B cell (primary cell): ENCODE measurements at regions not wholly inside any gene's neighbourhood (a gene's known extent, or its start where the extent isn't known, plus 50 kb on each side); places are given as distances from the start of the nearest gene placed in this dataset.

Experiments
- ATAC-seq: fragments of 200-7000 bp; cut with Tn5 transposase; one replicate; pipeline ENCODE4 v1.10.0; 2021; ENCODE audit warnings: low read depth, mild to moderate bottlenecking, moderate number of reproducible peaks, moderate library complexity
- CTCF ChIA-PET: fragments of 350-600 bp; sonication (Branson Sonifier 250); formaldehyde crosslinking; loops from one replicate; lab custom pipeline; 2021; ENCODE audit warnings: antibody characterized with exemption, inconsistent platforms; lab: Charles Lee
- POLR2A ChIA-PET: fragments of 350-600 bp; sonication (Branson Sonifier 250); formaldehyde crosslinking; loops from one replicate; lab custom pipeline; 2021; ENCODE audit warnings: antibody characterized with exemption; lab: Charles Lee
- DNase-seq: peaks from one replicate; pipeline ENCODE4 v3.0.0; 2013
- H2AFZ ChIP-seq: 2 replicates; pipeline ENCODE4 v1.6.1; 2012; ENCODE audit warnings: mild to moderate bottlenecking, low read depth, low read length; ENCODE audit not compliant: insufficient read depth, poor library complexity, severe bottlenecking
- H3K27ac ChIP-seq, 2 donors: 1 replicate in 1 of 2; 2 replicates in 1 of 2; pipeline ENCODE4 v1.5.1; 2012 to 2013; ENCODE audit warnings: low read length in 2 of 2, mild to moderate bottlenecking in 2 of 2, moderate library complexity in 1 of 2
- H3K27me3 ChIP-seq, 4 experiments: fragments of 200-600 bp in 1 of 4; sonication (generic) in 1 of 4; replicated peaks in 1 of 4; 1 replicate in 2 of 4; 2 replicates in 2 of 4; pipeline versions ENCODE4 v1.6.1 to v1.7.0; 2013 to 2016; ENCODE audit warnings: low read length in 3 of 4, mild to moderate bottlenecking in 2 of 4, mixed read lengths in 1 of 4, moderate library complexity in 1 of 4; ENCODE audit not compliant: insufficient read depth in 4 of 4, control insufficient read depth in 3 of 4; ENCODE audit errors: control extremely low read depth in 1 of 4
- H3K36me3 ChIP-seq, 2 experiments: replicated peaks in 1 of 2; 1 replicate in 1 of 2; 2 replicates in 1 of 2; pipeline versions ENCODE4 v1.6.1 to v1.7.1; 2013; ENCODE audit warnings: low read length in 1 of 2; ENCODE audit not compliant: insufficient read depth in 2 of 2, control insufficient read depth in 1 of 2; ENCODE audit errors: control extremely low read depth in 1 of 2, extremely low read depth in 1 of 2
- H3K4me1 ChIP-seq, 2 donors: fragments of 200-600 bp in 1 of 2; sonication (generic) in 1 of 2; 1 replicate in 1 of 2; 2 replicates in 1 of 2; pipeline versions ENCODE4 v1.5.1 to v1.6.1; 2013 to 2017; ENCODE audit warnings: low read length in 2 of 2; ENCODE audit not compliant: control insufficient read depth in 2 of 2, insufficient read depth in 2 of 2
- H3K4me2 ChIP-seq: replicated peaks from 2 replicates; pipeline ENCODE3; 2012; ENCODE audit warnings: mild to moderate bottlenecking, low read depth, low read length; ENCODE audit not compliant: poor library complexity, severe bottlenecking
- H3K4me3 ChIP-seq, 5 experiments: fragments of 200-600 bp in 1 of 5; sonication (generic) in 1 of 5; 1 replicate in 3 of 5; 2 replicates in 2 of 5; pipeline versions ENCODE4 v1.5.1 to v1.7.0; 2011 to 2016; ENCODE audit warnings: low read length in 4 of 5, mild to moderate bottlenecking in 4 of 5, low read depth in 2 of 5, control low read depth in 1 of 5, moderate library complexity in 1 of 5; ENCODE audit not compliant: insufficient read depth in 1 of 5; ENCODE audit errors: control extremely low read depth in 1 of 5, extremely low read depth in 1 of 5
- H3K79me2 ChIP-seq: fragments of 200-600 bp; sonication (generic); one replicate; pipeline ENCODE4 v1.6.0; 2016; ENCODE audit warnings: low read length; ENCODE audit not compliant: control insufficient read depth, insufficient read depth
- H3K9ac ChIP-seq: fragments of 200-600 bp; sonication (generic); 2 replicates; pipeline ENCODE4 v1.6.1; 2017; ENCODE audit warnings: mild to moderate bottlenecking, low read length, moderate library complexity
- H3K9me3 ChIP-seq, 3 donors: one replicate each; pipeline versions ENCODE4 v1.6.1 to v1.7.1; 2013; ENCODE audit warnings: low read length in 2 of 3; ENCODE audit not compliant: control insufficient read depth in 2 of 3, insufficient read depth in 1 of 3; ENCODE audit errors: control extremely low read depth in 1 of 3
- H4K20me1 ChIP-seq: 2 replicates; pipeline ENCODE4 v1.6.0; 2012; ENCODE audit warnings: mild to moderate bottlenecking, low read length; ENCODE audit not compliant: insufficient read depth, control insufficient read depth, poor library complexity, severe bottlenecking
- H3K27ac Mint-ChIP-seq: one replicate; pipeline ENCODE4 v1.8.0; 2021; ENCODE audit warnings: mixed read lengths
- H3K27me3 Mint-ChIP-seq: one replicate; pipeline ENCODE4 v1.8.0; 2021; ENCODE audit warnings: mixed read lengths
- H3K4me1 Mint-ChIP-seq: one replicate; pipeline ENCODE4 v1.8.0; 2021; ENCODE audit warnings: mixed read lengths
- H3K4me3 Mint-ChIP-seq: one replicate; pipeline ENCODE4 v1.8.0; 2021; ENCODE audit warnings: mixed read lengths
- H3K9me3 Mint-ChIP-seq: one replicate; pipeline ENCODE4 v1.8.0; 2022; ENCODE audit warnings: mixed read lengths; ENCODE audit not compliant: insufficient read depth
- EZH2 ChIP-seq: IDR thresholded peaks from 2 replicates; pipeline ENCODE4 v1.6.1; 2012; ENCODE audit warnings: borderline replicate concordance, low read depth, mild to moderate bottlenecking, moderate library complexity, low read length; ENCODE audit not compliant: insufficient read depth, poor library complexity, severe bottlenecking
- WGBS: methylation state at CpG from one replicate; pipeline ENCODE4 v1.1.5; 2013; ENCODE audit warnings: missing lambda C conversion rate; ENCODE audit not compliant: insufficient coverage; 5-methylcytosine and 5-hydroxymethylcytosine counted together
- intact Hi-C: fragments of 100-400 bp; cut with micrococcal nuclease; formaldehyde crosslinking; loops from one replicate; pipeline ENCODE4 v1.10.0; 2022
- TF ChIP-seq, protein P1 (sequence below): fragments of 200-600 bp; IDR thresholded peaks from one replicate; pipeline ENCODE4 v1.8.0; 2022; ENCODE audit warnings: antibody characterized with exemption, mild to moderate bottlenecking

- TF ChIP-seq, protein P1, sequence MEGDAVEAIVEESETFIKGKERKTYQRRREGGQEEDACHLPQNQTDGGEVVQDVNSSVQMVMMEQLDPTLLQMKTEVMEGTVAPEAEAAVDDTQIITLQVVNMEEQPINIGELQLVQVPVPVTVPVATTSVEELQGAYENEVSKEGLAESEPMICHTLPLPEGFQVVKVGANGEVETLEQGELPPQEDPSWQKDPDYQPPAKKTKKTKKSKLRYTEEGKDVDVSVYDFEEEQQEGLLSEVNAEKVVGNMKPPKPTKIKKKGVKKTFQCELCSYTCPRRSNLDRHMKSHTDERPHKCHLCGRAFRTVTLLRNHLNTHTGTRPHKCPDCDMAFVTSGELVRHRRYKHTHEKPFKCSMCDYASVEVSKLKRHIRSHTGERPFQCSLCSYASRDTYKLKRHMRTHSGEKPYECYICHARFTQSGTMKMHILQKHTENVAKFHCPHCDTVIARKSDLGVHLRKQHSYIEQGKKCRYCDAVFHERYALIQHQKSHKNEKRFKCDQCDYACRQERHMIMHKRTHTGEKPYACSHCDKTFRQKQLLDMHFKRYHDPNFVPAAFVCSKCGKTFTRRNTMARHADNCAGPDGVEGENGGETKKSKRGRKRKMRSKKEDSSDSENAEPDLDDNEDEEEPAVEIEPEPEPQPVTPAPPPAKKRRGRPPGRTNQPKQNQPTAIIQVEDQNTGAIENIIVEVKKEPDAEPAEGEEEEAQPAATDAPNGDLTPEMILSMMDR, result no peak
- no peak for TF ChIP-seq EZH2
- Histone ChIP-seq H3K4me3 (no peak overlapping the region), H4K20me1 (no peaks in the 10 kb centered on the region), H3K4me1 (no peaks in the 10 kb centered on the region), H2AFZ (no peak overlapping the region), H3K27ac (no peak overlapping the region), H3K9ac (no peak overlapping the region), H3K4me2 (no peak overlapping the region), H3K36me3 (no peaks in the 10 kb centered on the region), H3K9me3 (peaks cover 0 to 3% (median 0%) of the 10 kb centered on the region in 3 donors), H3K27me3 (no peaks in the 10 kb centered on the region), H3K79me2 (no peaks in the 10 kb centered on the region)
- no peak for ATAC-seq
- WGBS, result no CpG with 5 or more reads among the region's 1 CpG
- intact Hi-C loops, result no loop called here
- no peak for DNase-seq
- H3K27me3 Mint-ChIP-seq, result peaks cover 5% of the 10 kb centered on the region
- no peaks in the 10 kb centered on the region for H3K4me1 Mint-ChIP-seq
- ChIA-PET CTCF (interaction anchor here (1.3 kb wide), 1 partner anchor 1335 kb away, joined by 4 read pairs; no protein-coding TSS in a partner anchor), POLR2A (no interaction called here)
- H3K27ac Mint-ChIP-seq, result no peak overlapping the region
- peaks cover 6% of the 10 kb centered on the region for H3K9me3 Mint-ChIP-seq
- no peak overlapping the region for H3K4me3 Mint-ChIP-seq
These were observed 340.7 kb upstream of the CELF2 start for GRCh38 chr10:10676972-10677371.

GRCh38 chr10:10677479-10677878, 340.2 kb upstream of the CELF2 start:
- no peak overlapping the region for H3K4me2 ChIP-seq
- no peak overlapping the region for H3K4me3 ChIP-seq
- Mint-ChIP-seq H3K27ac (no peak overlapping the region), H3K27me3 (peaks cover 5% of the 10 kb centered on the region), H3K4me3 (no peak overlapping the region), H3K4me1 (no peaks in the 10 kb centered on the region), H3K9me3 (peaks cover 6% of the 10 kb centered on the region)
- DNase-seq (no peak), ATAC-seq (no peak)
- H3K79me2 ChIP-seq, result no peaks in the 10 kb centered on the region
- intact Hi-C loops, result no loop called here
- no peaks in the 10 kb centered on the region for H3K27me3 ChIP-seq
- H3K36me3 ChIP-seq, result no peaks in the 10 kb centered on the region
- H3K4me1 ChIP-seq, result no peaks in the 10 kb centered on the region
- POLR2A ChIA-PET, result no interaction called here
- CTCF ChIA-PET, result interaction anchor here (1.3 kb wide), 1 partner anchor 1335 kb away, joined by 4 read pairs; no protein-coding TSS in a partner anchor
- 66% methylated on average over 2 of the region's 3 CpGs for WGBS
- no peak overlapping the region for H2AFZ ChIP-seq
- TF ChIP-seq EZH2, result no peak
- TF ChIP-seq, protein P1, result no peak
- H3K27ac ChIP-seq, result no peak overlapping the region
- no peak overlapping the region for H3K9ac ChIP-seq
- H4K20me1 ChIP-seq, result no peaks in the 10 kb centered on the region
- H3K9me3 ChIP-seq, result peaks cover 0 to 3% (median 0%) of the 10 kb centered on the region in 3 donors
